IPS-11a (cell line): ENCODE measurements at regions not wholly inside any gene's neighbourhood (a gene's known extent, or its start where the extent isn't known, plus 50 kb on each side); places are given as distances from the start of the nearest gene placed in this dataset.

Source experiments
- H3K4me3 ChIP-seq: one replicate; pipeline ENCODE4 v1.5.1; 2013; ENCODE audit warnings: low read depth, low read length, control low read depth

DNA sequence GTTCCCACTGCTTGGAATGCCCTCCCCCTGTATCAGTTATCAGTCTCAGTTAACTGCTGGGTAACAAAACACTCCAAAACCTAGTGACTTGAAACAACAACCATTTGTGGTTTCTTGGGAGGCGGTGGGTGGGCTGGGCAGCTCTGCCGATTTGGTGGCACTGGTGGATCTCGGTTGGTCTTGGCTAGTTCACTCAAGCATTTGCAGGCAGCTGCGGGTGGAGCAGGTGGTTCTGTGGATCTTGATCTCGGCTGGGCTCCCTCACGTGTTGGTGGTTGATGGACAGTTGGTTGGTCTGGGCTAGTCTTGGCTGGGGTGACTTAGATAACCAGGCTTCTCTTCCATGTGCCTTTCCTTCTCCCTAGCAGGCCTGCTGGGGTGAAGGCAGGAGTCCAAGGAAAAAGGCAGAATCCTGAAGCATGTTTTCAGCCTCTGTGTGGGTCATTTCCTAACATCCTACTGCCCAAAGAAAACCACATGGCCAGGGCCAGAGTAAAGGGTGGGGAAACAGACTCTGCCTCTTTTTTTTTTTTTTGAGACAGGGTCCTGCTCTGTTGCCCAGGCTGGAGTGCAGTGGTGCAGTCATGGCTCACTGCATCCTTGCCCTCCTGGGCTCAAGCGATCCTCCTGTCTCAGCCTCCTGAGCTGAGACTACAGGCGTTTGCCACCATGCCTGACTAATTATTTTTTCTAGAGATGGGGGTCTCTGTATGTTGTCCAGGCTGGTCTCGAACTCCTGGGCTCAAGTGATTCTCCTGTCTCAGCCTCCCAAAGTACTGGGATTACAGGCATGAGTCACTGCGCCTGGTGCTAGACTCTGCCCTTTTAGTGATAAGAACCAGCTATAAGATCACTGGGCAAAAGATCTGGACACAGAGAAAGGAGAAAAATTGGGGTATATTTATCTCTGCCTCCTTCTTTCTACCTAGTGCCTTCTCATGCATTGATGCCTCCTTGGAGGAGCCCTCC is 183.7 kb downstream of the RGS3 start:
- H3K4me3 ChIP-seq, result no peak overlapping the region

- no peak overlapping the region for H3K4me3 ChIP-seq
Measured at GRCh38 chr9:113648048-113648447, 184.5 kb downstream of the RGS3 start.

GRCh38 chr9:113648586-113648985 is 185.1 kb downstream of the RGS3 start:
- H3K4me3 ChIP-seq, result no peak overlapping the region

- no peak overlapping the region for H3K4me3 ChIP-seq
Measured at GRCh38 chr9:113649054-113649453, 185.5 kb downstream of the RGS3 start.

DNA sequence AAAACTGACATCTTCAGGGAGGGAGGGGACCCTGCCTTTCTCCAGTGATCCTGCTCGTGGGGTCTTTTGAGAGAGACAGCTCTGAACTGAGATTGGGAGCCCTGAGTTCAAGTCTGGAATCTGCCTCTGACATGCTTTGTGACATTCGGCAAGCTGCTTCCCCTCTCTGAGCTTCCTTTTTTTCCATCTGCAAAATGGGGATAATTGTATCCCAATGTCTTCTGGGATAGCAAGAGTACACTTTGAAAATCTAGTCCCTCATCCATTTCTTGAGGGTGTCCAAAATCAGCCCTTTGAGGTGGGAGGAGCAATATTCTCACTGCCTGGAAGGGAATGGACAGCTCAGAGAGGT is 186.3 kb downstream of the RGS3 start:
- H3K4me3 ChIP-seq, result no peak overlapping the region

- H3K4me3 ChIP-seq, result no peak overlapping the region
Measured at GRCh38 chr9:113650207-113651131, 186.9 kb downstream of the RGS3 start.

- no peak overlapping the region for H3K4me3 ChIP-seq
Measured at GRCh38 chr9:113651896-113652295, 188.4 kb downstream of the RGS3 start.

- no peak overlapping the region for H3K4me3 ChIP-seq
Measured at GRCh38 chr9:113652355-113653152, 189.0 kb downstream of the RGS3 start.

GRCh38 chr9:113653746-113654604 is 190.4 kb downstream of the RGS3 start:
- no peak overlapping the region for H3K4me3 ChIP-seq

DNA sequence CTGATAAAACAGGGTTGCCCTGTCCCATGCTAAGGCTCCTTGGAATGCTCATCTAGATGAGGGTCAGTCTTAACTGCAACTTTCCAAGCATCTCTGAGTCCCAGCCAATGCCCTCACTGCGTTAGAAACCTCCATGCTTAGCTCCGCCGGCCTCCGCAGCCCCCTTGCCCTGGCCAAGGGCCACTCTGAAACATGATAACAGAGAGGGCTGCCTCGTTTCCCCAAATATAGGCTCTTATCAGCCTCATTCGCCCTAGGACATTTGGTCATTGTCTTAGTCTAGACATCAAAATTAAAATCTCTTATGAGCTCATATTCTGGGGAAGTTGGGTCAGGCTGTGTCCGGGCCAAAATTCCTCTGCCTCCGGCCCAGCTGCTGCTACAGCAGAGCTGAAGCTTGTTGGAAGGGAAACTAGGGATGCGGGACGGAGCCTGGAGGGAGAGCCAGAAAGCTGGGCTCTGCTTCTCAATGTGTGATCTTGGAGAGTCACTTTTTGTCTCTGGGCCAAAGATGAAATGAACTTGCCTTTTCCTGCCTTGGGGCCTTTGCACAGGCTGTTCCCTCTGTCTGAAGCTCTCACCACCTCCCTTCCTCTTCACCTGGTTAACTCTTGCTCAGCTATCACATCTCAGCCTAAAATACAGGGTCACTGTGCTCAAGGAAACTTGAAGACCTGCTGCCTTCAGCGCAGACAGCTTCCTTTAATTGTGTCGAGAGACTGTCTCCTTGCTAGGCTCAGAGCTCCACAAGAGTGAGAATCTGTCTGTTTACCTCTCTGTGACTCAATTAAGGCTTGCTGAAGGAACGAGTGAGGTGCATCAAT is 191.3 kb downstream of the RGS3 start:
- no peak overlapping the region for H3K4me3 ChIP-seq

- no peak overlapping the region for H3K4me3 ChIP-seq
Measured at GRCh38 chr9:113656771-113657670, 193.5 kb downstream of the RGS3 start.

- no peak overlapping the region for H3K4me3 ChIP-seq
Measured at GRCh38 chr9:113657765-113658544, 194.4 kb downstream of the RGS3 start.

GRCh38 chr9:113658545-113658895 is 195.0 kb downstream of the RGS3 start:
- no peak overlapping the region for H3K4me3 ChIP-seq

GRCh38 chr9:113659039-113659438 is 195.5 kb downstream of the RGS3 start:
- H3K4me3 ChIP-seq, result no peak overlapping the region

GRCh38 chr9:113659740-113660139 is 196.2 kb downstream of the RGS3 start:
- no peak overlapping the region for H3K4me3 ChIP-seq

GRCh38 chr9:113660196-113660595 is 196.7 kb downstream of the RGS3 start:
- H3K4me3 ChIP-seq, result no peak overlapping the region

GRCh38 chr9:113661074-113661473 is 197.5 kb downstream of the RGS3 start:
- no peak overlapping the region for H3K4me3 ChIP-seq
